MV-4-11 (cell line): ENCODE measurements at regions not wholly inside any gene's neighbourhood (a gene's known extent, or its start where the extent isn't known, plus 50 kb on each side); places are given as distances from the start of the nearest gene placed in this dataset.
A peak's percentile ranks its signal among the peaks of the same experiment; 100 is the strongest.

Experiments
- DNase-seq: peaks from one replicate; lab custom pipeline; 2025; lab: John Stamatoyannopoulos, UW

GRCh38 chr16:85376292-85377095 is 236.6 kb upstream of the GSE1 start:
- no peak for DNase-seq

- no peak for DNase-seq
These were observed 235.6 kb upstream of the GSE1 start for GRCh38 chr16:85377388-85378144.

GRCh38 chr16:85378145-85379040 is 234.7 kb upstream of the GSE1 start:
- DNase-seq = no peak

GRCh38 chr16:85379041-85380001 is 233.8 kb upstream of the GSE1 start:
- no peak for DNase-seq

- no peak for DNase-seq
These were observed 233.1 kb upstream of the GSE1 start for GRCh38 chr16:85380002-85380395.

GRCh38 chr16:85380905-85381737 is 232.0 kb upstream of the GSE1 start:
- no peak for DNase-seq

- peak; percentile 24 for DNase-seq
These were observed 231.2 kb upstream of the GSE1 start for GRCh38 chr16:85381738-85382592.

GRCh38 chr16:85382717-85383118 is 230.4 kb upstream of the GSE1 start:
- no peak for DNase-seq

- DNase-seq = no peak
These were observed 229.0 kb upstream of the GSE1 start for GRCh38 chr16:85383836-85384832.

- no peak for DNase-seq
These were observed 228.2 kb upstream of the GSE1 start for GRCh38 chr16:85384833-85385462.

- no peak for DNase-seq
These were observed 227.4 kb upstream of the GSE1 start for GRCh38 chr16:85385463-85386331.

- no peak for DNase-seq
These were observed 226.5 kb upstream of the GSE1 start for GRCh38 chr16:85386467-85387170.

- DNase-seq = no peak
These were observed 226.0 kb upstream of the GSE1 start for GRCh38 chr16:85387171-85387507.

- DNase-seq = no peak
These were observed 225.3 kb upstream of the GSE1 start for GRCh38 chr16:85387731-85388295.

GRCh38 chr16:85389679-85390470 is 223.2 kb upstream of the GSE1 start:
- no peak for DNase-seq
